ENCODE measurements at regions not wholly inside any gene's neighbourhood (a gene's known extent, or its start where the extent isn't known, plus 50 kb on each side); places are given as distances from the start of the nearest gene placed in this dataset.

- no peaks in the 10 kb centered on the region for H3K27me3 ChIP-seq
- WGBS, 4 donors = 90 to 94% (median 93%) methylated on average over 3 of the region's 3 CpGs
- H3K36me3 ChIP-seq (replicated peaks in 1 of 2) = no peaks in the 10 kb centered on the region
- H3K4me3 ChIP-seq = no peak overlapping the region
- intact Hi-C loops (cut with DNase I) = no loop called here
- DNase-seq = peak in 2 of 7 donors; percentile 16 to 45
- no peak overlapping the region for H3K27ac ChIP-seq
- H3K9me3 ChIP-seq (replicated peaks in 1 of 3) = no peaks in the 10 kb centered on the region
- TF ChIP-seq, protein P1, sequence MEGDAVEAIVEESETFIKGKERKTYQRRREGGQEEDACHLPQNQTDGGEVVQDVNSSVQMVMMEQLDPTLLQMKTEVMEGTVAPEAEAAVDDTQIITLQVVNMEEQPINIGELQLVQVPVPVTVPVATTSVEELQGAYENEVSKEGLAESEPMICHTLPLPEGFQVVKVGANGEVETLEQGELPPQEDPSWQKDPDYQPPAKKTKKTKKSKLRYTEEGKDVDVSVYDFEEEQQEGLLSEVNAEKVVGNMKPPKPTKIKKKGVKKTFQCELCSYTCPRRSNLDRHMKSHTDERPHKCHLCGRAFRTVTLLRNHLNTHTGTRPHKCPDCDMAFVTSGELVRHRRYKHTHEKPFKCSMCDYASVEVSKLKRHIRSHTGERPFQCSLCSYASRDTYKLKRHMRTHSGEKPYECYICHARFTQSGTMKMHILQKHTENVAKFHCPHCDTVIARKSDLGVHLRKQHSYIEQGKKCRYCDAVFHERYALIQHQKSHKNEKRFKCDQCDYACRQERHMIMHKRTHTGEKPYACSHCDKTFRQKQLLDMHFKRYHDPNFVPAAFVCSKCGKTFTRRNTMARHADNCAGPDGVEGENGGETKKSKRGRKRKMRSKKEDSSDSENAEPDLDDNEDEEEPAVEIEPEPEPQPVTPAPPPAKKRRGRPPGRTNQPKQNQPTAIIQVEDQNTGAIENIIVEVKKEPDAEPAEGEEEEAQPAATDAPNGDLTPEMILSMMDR (IDR thresholded peaks at IDR 0.05) = no peak
- TF ChIP-seq POLR2A (IDR thresholded peaks at IDR 0.05) = no peak
- no peaks in the 10 kb centered on the region for H3K4me1 ChIP-seq (replicated peaks in 1 of 2)
Observed at GRCh38 chr1:228852511-228853088, 117.3 kb downstream of the RHOU start.

DNA sequence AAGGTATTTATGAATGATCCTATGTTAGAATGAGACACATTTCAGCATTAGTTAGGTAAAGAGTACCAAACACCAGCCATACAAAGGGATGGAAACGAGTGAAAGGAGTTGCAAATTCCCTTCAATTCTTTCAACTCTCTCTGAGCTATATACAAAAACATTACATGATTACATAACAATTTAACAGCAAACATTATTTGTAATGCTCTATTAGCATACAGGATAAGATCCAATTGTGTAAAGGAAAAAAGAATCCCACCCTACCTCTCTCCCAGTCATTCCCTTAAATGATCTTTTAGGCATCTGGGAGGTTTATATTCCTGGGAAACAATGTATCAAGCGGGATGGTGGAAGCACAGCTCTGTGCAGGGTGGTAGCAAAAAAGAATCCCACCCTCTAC, 117.9 kb downstream of the RHOU start:
- H3K4me3 ChIP-seq = no peak overlapping the region
- H3K36me3 ChIP-seq (replicated peaks in 1 of 2) = no peaks in the 10 kb centered on the region
- intact Hi-C loops (cut with DNase I) = no loop called here
- no peak for DNase-seq
- 90 to 95% (median 94%) methylated on average over 2 of the region's 2 CpGs for whole genome bisulfite sequencing, 4 donors
- H3K27me3 ChIP-seq = no peaks in the 10 kb centered on the region
- no peak for TF ChIP-seq POLR2A (IDR thresholded peaks at IDR 0.05)
- TF ChIP-seq, protein P1 (IDR thresholded peaks at IDR 0.05) = no peak
- no peaks in the 10 kb centered on the region for H3K9me3 ChIP-seq (replicated peaks in 1 of 3)
- no peak overlapping the region for H3K27ac ChIP-seq
- H3K4me1 ChIP-seq (replicated peaks in 1 of 2) = no peaks in the 10 kb centered on the region

DNA sequence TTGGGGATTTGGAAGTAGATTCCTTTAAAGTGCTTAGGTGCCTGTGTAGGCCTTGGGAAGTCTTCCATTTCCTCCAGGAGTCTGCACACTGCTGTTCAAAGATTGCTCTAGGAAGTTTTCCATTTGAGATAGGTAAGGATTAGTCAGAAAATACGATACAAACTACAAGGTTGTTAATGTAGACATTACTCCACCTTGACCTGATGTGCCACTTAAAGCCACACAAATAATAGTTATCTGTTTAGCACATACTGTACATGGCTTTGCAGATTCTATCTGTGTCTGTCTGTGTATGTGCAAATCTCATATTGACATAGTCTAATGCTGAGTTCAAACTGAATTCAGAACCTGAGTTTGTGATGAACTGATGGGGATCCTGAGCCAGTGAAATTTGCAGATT, 118.4 kb downstream of the RHOU start:
- no peak for DNase-seq
- Histone ChIP-seq H3K27ac (no peak overlapping the region), H3K36me3 (replicated peaks in 1 of 2) (no peaks in the 10 kb centered on the region), H3K9me3 (replicated peaks in 1 of 3) (no peaks in the 10 kb centered on the region), H3K27me3 (no peaks in the 10 kb centered on the region), H3K4me1 (replicated peaks in 1 of 2) (no peaks in the 10 kb centered on the region), H3K4me3 (no peak overlapping the region)
- WGBS, 4 donors = 35 to 57% (median 52%) methylated on average over 1 of the region's 1 CpG
- intact Hi-C loops (cut with DNase I) = no loop called here
- TF ChIP-seq POLR2A (IDR thresholded peaks at IDR 0.05) = no peak
- TF ChIP-seq, protein P1 (IDR thresholded peaks at IDR 0.05) = no peak

DNA sequence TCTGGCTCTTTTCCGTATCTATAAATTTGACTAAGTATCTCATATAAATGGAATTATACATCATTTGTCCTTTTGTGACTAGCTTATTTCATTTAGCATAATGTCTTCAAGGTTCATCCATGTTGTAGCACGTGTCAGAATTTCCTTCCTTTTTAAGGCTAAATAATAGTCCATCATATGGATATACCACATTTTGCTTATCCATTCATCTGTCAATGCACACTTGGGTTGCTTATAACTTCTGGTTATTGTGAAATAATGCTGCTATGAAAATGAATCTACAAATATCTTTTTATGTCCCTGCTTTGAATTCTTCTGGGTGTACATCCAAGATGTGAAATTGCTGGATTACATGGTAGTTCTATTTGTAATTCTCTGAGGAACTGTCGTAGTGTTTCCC, 119.6 kb downstream of the RHOU start:
- no peak for DNase-seq
- TF ChIP-seq, protein P1 (IDR thresholded peaks at IDR 0.05) = no peak
- TF ChIP-seq POLR2A (IDR thresholded peaks at IDR 0.05) = no peak
- Histone ChIP-seq H3K36me3 (replicated peaks in 1 of 2) (no peaks in the 10 kb centered on the region), H3K27me3 (no peaks in the 10 kb centered on the region), H3K9me3 (replicated peaks in 1 of 3) (no peaks in the 10 kb centered on the region), H3K27ac (no peak overlapping the region), H3K4me1 (replicated peaks in 1 of 2) (no peaks in the 10 kb centered on the region), H3K4me3 (no peak overlapping the region)
- 91 to 98% (median 94%) methylated on average over 3 of the region's 3 CpGs for WGBS, 4 donors
- intact Hi-C loops (cut with DNase I) = no loop called here
